DMS 273 treated with DMSO at 0.1 percent for 48 hours (cell line): ENCODE measurements at regions not wholly inside any gene's neighbourhood (a gene's known extent, or its start where the extent isn't known, plus 50 kb on each side); places are given as distances from the start of the nearest gene placed in this dataset.
"Not testable (repeated sequence)": the region's sequence is repeated elsewhere in the genome, so short reads cannot be mapped to it uniquely, and the experiment has no call there.

Source experiments
- DNase-seq: peaks from one replicate; lab custom pipeline; 2025; lab: John Stamatoyannopoulos, UW

GRCh38 chr18:41693008-41693407, 262.0 kb upstream of the PIK3C3 start:
- DNase-seq, result no peak

- no peak for DNase-seq
Measured at GRCh38 chr18:41690332-41691127, 264.5 kb upstream of the PIK3C3 start.

- no peak for DNase-seq
Measured at GRCh38 chr18:41687138-41687537, 267.9 kb upstream of the PIK3C3 start.

GRCh38 chr18:41681138-41681880, 273.7 kb upstream of the PIK3C3 start:
- DNase-seq, result no peak

- DNase-seq, result no peak
Measured at GRCh38 chr18:41674506-41674905, 280.5 kb upstream of the PIK3C3 start.

GRCh38 chr18:41666231-41666630, 288.8 kb upstream of the PIK3C3 start:
- no peak for DNase-seq

GRCh38 chr18:41665210-41665609, 289.8 kb upstream of the PIK3C3 start:
- no peak for DNase-seq

GRCh38 chr18:41660654-41661053, 294.4 kb upstream of the PIK3C3 start:
- no peak for DNase-seq

- no peak for DNase-seq
Measured at GRCh38 chr18:41659438-41660130, 295.4 kb upstream of the PIK3C3 start.

- no peak for DNase-seq
Measured at GRCh38 chr18:41657189-41657588, 297.8 kb upstream of the PIK3C3 start.

GRCh38 chr18:41655074-41655473, 300.0 kb upstream of the PIK3C3 start:
- no peak for DNase-seq

GRCh38 chr18:41647914-41648313, 307.1 kb upstream of the PIK3C3 start:
- no peak for DNase-seq

GRCh38 chr18:41646915-41647620, 308.0 kb upstream of the PIK3C3 start:
- no peak for DNase-seq

- no peak for DNase-seq
Measured at GRCh38 chr18:41645589-41646360, 309.3 kb upstream of the PIK3C3 start.

GRCh38 chr18:41644466-41644865, 310.6 kb upstream of the PIK3C3 start:
- DNase-seq, result no peak

- DNase-seq, result no peak
Measured at GRCh38 chr18:41643427-41643826, 311.6 kb upstream of the PIK3C3 start.

GRCh38 chr18:41642756-41643155, 312.3 kb upstream of the PIK3C3 start:
- no peak for DNase-seq

- DNase-seq, result no peak
Measured at GRCh38 chr18:41639218-41639617, 315.8 kb upstream of the PIK3C3 start.

- DNase-seq, result not testable (repeated sequence)
Measured at GRCh38 chr18:41631723-41632285, 323.2 kb upstream of the PIK3C3 start.

GRCh38 chr18:41630232-41630886, 324.7 kb upstream of the PIK3C3 start:
- DNase-seq, result no peak

GRCh38 chr18:41624460-41624859, 330.6 kb upstream of the PIK3C3 start:
- DNase-seq, result no peak
